ENCODE measurements at regions not wholly inside any gene's neighbourhood (a gene's known extent, or its start where the extent isn't known, plus 50 kb on each side); places are given as distances from the start of the nearest gene placed in this dataset.

- Histone ChIP-seq H3K4me2 (no peak overlapping the region), H3K4me1 (ENCODE audit: insufficient read depth) (no peaks in the 10 kb centered on the region), H4K20me1 (ENCODE audit: insufficient read depth, poor library complexity, severe bottlenecking) (no peaks in the 10 kb centered on the region), H3K9me3 (ENCODE audit: low read depth) (no peaks in the 10 kb centered on the region), H3K4me3 (no peak overlapping the region), H3K27me3 (no peaks in the 10 kb centered on the region), H3K27ac (no peak overlapping the region), H3K9me2 (replicated peaks; ENCODE audit: insufficient read depth) (no peaks in the 10 kb centered on the region), H3K36me3 (replicated peaks; ENCODE audit: insufficient read depth, low read depth) (no peaks in the 10 kb centered on the region), H2AFZ (no peak overlapping the region), H3K79me2 (no peaks in the 10 kb centered on the region)
- DNase-seq (ENCODE audit: low spot score), result no peak
- WGBS (ENCODE audit: low lambda C conversion rate, missing lambda C conversion rate), result 48% methylated on average over 2 of the region's 2 CpGs
- TF ChIP-seq EZH2phosphoT487 (IDR thresholded peaks at IDR 0.05; ENCODE audit: low read depth, severe bottlenecking, unreplicated experiment) (no peak), CTCF (IDR thresholded peaks at IDR 0.05; ENCODE audit: poor library complexity) (no peak), EZH2 (IDR thresholded peaks at IDR 0.05; ENCODE audit: borderline replicate concordance) (no peak)
Measured at GRCh38 chr9:75448281-75448680, 360.0 kb downstream of the OSTF1 start.

- no peak overlapping the region for H3K27ac ChIP-seq
- H3K36me3 ChIP-seq (replicated peaks; ENCODE audit: insufficient read depth, low read depth), result no peaks in the 10 kb centered on the region
- WGBS (ENCODE audit: low lambda C conversion rate, missing lambda C conversion rate), result 86% methylated on average over 2 of the region's 2 CpGs
- TF ChIP-seq CTCF (IDR thresholded peaks at IDR 0.05; ENCODE audit: poor library complexity), result no peak
- no peak for TF ChIP-seq EZH2phosphoT487 (IDR thresholded peaks at IDR 0.05; ENCODE audit: low read depth, severe bottlenecking, unreplicated experiment)
- no peak for TF ChIP-seq EZH2 (IDR thresholded peaks at IDR 0.05; ENCODE audit: borderline replicate concordance)
- H4K20me1 ChIP-seq (ENCODE audit: insufficient read depth, poor library complexity, severe bottlenecking), result no peaks in the 10 kb centered on the region
- H3K79me2 ChIP-seq, result no peaks in the 10 kb centered on the region
- no peaks in the 10 kb centered on the region for H3K9me2 ChIP-seq (replicated peaks; ENCODE audit: insufficient read depth)
- no peaks in the 10 kb centered on the region for H3K4me1 ChIP-seq (ENCODE audit: insufficient read depth)
- no peaks in the 10 kb centered on the region for H3K27me3 ChIP-seq
- no peak overlapping the region for H3K4me2 ChIP-seq
- no peak for DNase-seq (ENCODE audit: low spot score)
- H3K4me3 ChIP-seq, result no peak overlapping the region
- no peak overlapping the region for H2AFZ ChIP-seq
- H3K9me3 ChIP-seq (ENCODE audit: low read depth), result no peaks in the 10 kb centered on the region
Measured at GRCh38 chr9:75448955-75449354, 360.6 kb downstream of the OSTF1 start.

GRCh38 chr9:75451045-75451444, 362.7 kb downstream of the OSTF1 start:
- Histone ChIP-seq H3K27me3 (no peaks in the 10 kb centered on the region), H3K4me2 (no peak overlapping the region), H4K20me1 (ENCODE audit: insufficient read depth, poor library complexity, severe bottlenecking) (no peaks in the 10 kb centered on the region), H3K36me3 (replicated peaks; ENCODE audit: insufficient read depth, low read depth) (no peaks in the 10 kb centered on the region), H3K79me2 (no peaks in the 10 kb centered on the region), H3K9me3 (ENCODE audit: low read depth) (no peaks in the 10 kb centered on the region), H3K27ac (no peak overlapping the region), H3K4me3 (no peak overlapping the region), H2AFZ (no peak overlapping the region), H3K9me2 (replicated peaks; ENCODE audit: insufficient read depth) (no peaks in the 10 kb centered on the region), H3K4me1 (ENCODE audit: insufficient read depth) (no peaks in the 10 kb centered on the region)
- 44% methylated on average over 4 of the region's 4 CpGs for WGBS (ENCODE audit: low lambda C conversion rate, missing lambda C conversion rate)
- no peak for DNase-seq (ENCODE audit: low spot score)
- TF ChIP-seq EZH2 (IDR thresholded peaks at IDR 0.05; ENCODE audit: borderline replicate concordance) (no peak), CTCF (IDR thresholded peaks at IDR 0.05; ENCODE audit: poor library complexity) (no peak), EZH2phosphoT487 (IDR thresholded peaks at IDR 0.05; ENCODE audit: low read depth, severe bottlenecking, unreplicated experiment) (no peak)

GRCh38 chr9:75451505-75451904, 363.2 kb downstream of the OSTF1 start:
- no peak overlapping the region for H2AFZ ChIP-seq
- H4K20me1 ChIP-seq (ENCODE audit: insufficient read depth, poor library complexity, severe bottlenecking), result no peaks in the 10 kb centered on the region
- TF ChIP-seq EZH2 (IDR thresholded peaks at IDR 0.05; ENCODE audit: borderline replicate concordance) (no peak), EZH2phosphoT487 (IDR thresholded peaks at IDR 0.05; ENCODE audit: low read depth, severe bottlenecking, unreplicated experiment) (no peak), CTCF (IDR thresholded peaks at IDR 0.05; ENCODE audit: poor library complexity) (no peak)
- no peaks in the 10 kb centered on the region for H3K4me1 ChIP-seq (ENCODE audit: insufficient read depth)
- H3K27ac ChIP-seq, result no peak overlapping the region
- no peak overlapping the region for H3K4me2 ChIP-seq
- H3K4me3 ChIP-seq, result no peak overlapping the region
- H3K9me2 ChIP-seq (replicated peaks; ENCODE audit: insufficient read depth), result no peaks in the 10 kb centered on the region
- H3K36me3 ChIP-seq (replicated peaks; ENCODE audit: insufficient read depth, low read depth), result no peaks in the 10 kb centered on the region
- H3K9me3 ChIP-seq (ENCODE audit: low read depth), result no peaks in the 10 kb centered on the region
- H3K27me3 ChIP-seq, result no peaks in the 10 kb centered on the region
- DNase-seq (ENCODE audit: low spot score), result no peak
- H3K79me2 ChIP-seq, result no peaks in the 10 kb centered on the region

Measured in hepatocyte (in vitro differentiated cells).